Cardiac muscle cell (in vitro differentiated cells and primary cell): ENCODE measurements at regions not wholly inside any gene's neighbourhood (a gene's known extent, or its start where the extent isn't known, plus 50 kb on each side); places are given as distances from the start of the nearest gene placed in this dataset.
"Not testable (repeated sequence)": the region's sequence is repeated elsewhere in the genome, so short reads cannot be mapped to it uniquely, and the experiment has no call there.

Source experiments
- DNase-seq, 2 donors: peaks; one replicate each; pipeline versions ENCODE4 v3.0.0 to v3.0.0-alpha.2; 2010 to 2017; ENCODE audit warnings: low read depth in 1 of 2, low spot score in 1 of 2
- H3K27ac ChIP-seq: fragments of 200-600 bp; sonication (generic); 2 replicates; pipeline ENCODE4 v1.5.1; 2016
- H3K27me3 ChIP-seq: fragments of 200-600 bp; sonication (generic); 2 replicates; pipeline ENCODE4 v1.6.0; 2016; ENCODE audit warnings: control low read depth
- H3K36me3 ChIP-seq: fragments of 200-600 bp; sonication (generic); 2 replicates; pipeline ENCODE4 v1.5.1; 2016; ENCODE audit warnings: control low read depth
- H3K4me1 ChIP-seq: fragments of 200-600 bp; sonication (generic); 2 replicates; pipeline ENCODE4 v1.8.1; 2017; ENCODE audit warnings: low read depth, mild to moderate bottlenecking, mixed run types
- H3K4me3 ChIP-seq: fragments of 200-600 bp; sonication (generic); 2 replicates; pipeline ENCODE4 v1.5.1; 2016; ENCODE audit warnings: mild to moderate bottlenecking
- H3K9me3 ChIP-seq: fragments of 200-600 bp; sonication (generic); 2 replicates; pipeline ENCODE4 v1.5.1; 2017; ENCODE audit warnings: low read depth, mild to moderate bottlenecking, control low read depth
- TF ChIP-seq, protein P1 (sequence below): IDR thresholded peaks from 2 replicates; pipeline ENCODE4 v1.5.1; 2012; ENCODE audit warnings: low read depth, mild to moderate bottlenecking, low read length

- TF ChIP-seq, protein P1, sequence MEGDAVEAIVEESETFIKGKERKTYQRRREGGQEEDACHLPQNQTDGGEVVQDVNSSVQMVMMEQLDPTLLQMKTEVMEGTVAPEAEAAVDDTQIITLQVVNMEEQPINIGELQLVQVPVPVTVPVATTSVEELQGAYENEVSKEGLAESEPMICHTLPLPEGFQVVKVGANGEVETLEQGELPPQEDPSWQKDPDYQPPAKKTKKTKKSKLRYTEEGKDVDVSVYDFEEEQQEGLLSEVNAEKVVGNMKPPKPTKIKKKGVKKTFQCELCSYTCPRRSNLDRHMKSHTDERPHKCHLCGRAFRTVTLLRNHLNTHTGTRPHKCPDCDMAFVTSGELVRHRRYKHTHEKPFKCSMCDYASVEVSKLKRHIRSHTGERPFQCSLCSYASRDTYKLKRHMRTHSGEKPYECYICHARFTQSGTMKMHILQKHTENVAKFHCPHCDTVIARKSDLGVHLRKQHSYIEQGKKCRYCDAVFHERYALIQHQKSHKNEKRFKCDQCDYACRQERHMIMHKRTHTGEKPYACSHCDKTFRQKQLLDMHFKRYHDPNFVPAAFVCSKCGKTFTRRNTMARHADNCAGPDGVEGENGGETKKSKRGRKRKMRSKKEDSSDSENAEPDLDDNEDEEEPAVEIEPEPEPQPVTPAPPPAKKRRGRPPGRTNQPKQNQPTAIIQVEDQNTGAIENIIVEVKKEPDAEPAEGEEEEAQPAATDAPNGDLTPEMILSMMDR: no peak
- no peaks in the 10 kb centered on the region for H3K27me3 ChIP-seq
- H3K9me3 ChIP-seq: no peaks in the 10 kb centered on the region
- H3K4me3 ChIP-seq: no peak overlapping the region
- no peaks in the 10 kb centered on the region for H3K4me1 ChIP-seq
- H3K27ac ChIP-seq: no peak overlapping the region
- no peak for DNase-seq
- no peaks in the 10 kb centered on the region for H3K36me3 ChIP-seq
Measured at GRCh38 chr2:31813016-31813415, 197.8 kb downstream of the MEMO1 start.

- peak in 1 of 2 donors; percentile 8 for DNase-seq
- no peaks in the 10 kb centered on the region for H3K9me3 ChIP-seq
- H3K4me1 ChIP-seq: no peaks in the 10 kb centered on the region
- no peak overlapping the region for H3K4me3 ChIP-seq
- TF ChIP-seq, protein P1: no peak
- H3K27ac ChIP-seq: no peak overlapping the region
- no peaks in the 10 kb centered on the region for H3K27me3 ChIP-seq
- H3K36me3 ChIP-seq: no peaks in the 10 kb centered on the region
Measured at GRCh38 chr2:31812051-31812798, 198.6 kb downstream of the MEMO1 start.

DNA sequence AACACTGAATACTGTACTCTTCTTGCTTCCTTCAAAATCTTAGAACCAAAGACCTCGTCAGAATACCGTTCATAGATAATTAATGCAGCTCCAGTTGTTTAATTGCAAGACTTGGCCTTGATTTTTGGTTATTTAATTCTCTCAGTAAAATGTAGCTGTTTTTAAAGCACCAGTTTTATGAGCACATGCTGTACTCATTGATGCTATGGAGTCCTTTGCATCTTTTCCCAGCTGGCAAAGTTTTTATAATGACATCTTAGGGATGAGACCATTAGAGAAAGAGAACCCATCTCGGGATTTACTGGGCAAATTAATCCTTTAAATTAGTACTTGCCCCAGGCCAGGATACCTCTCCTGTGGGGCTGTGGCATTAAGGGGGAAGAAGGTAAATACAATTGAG lies 199.3 kb downstream of the MEMO1 start:
- TF ChIP-seq, protein P1: no peak
- DNase-seq: no peak
- no peaks in the 10 kb centered on the region for H3K27me3 ChIP-seq
- H3K9me3 ChIP-seq: no peaks in the 10 kb centered on the region
- no peaks in the 10 kb centered on the region for H3K36me3 ChIP-seq
- H3K4me1 ChIP-seq: no peaks in the 10 kb centered on the region
- no peak overlapping the region for H3K4me3 ChIP-seq
- H3K27ac ChIP-seq: no peak overlapping the region

- no peaks in the 10 kb centered on the region for H3K27me3 ChIP-seq
- no peaks in the 10 kb centered on the region for H3K9me3 ChIP-seq
- no peak overlapping the region for H3K27ac ChIP-seq
- no peaks in the 10 kb centered on the region for H3K36me3 ChIP-seq
- TF ChIP-seq, protein P1: no peak
- H3K4me3 ChIP-seq: no peak overlapping the region
- no peak for DNase-seq
- H3K4me1 ChIP-seq: no peaks in the 10 kb centered on the region
Measured at GRCh38 chr2:31810200-31810917, 200.4 kb downstream of the MEMO1 start.

DNA sequence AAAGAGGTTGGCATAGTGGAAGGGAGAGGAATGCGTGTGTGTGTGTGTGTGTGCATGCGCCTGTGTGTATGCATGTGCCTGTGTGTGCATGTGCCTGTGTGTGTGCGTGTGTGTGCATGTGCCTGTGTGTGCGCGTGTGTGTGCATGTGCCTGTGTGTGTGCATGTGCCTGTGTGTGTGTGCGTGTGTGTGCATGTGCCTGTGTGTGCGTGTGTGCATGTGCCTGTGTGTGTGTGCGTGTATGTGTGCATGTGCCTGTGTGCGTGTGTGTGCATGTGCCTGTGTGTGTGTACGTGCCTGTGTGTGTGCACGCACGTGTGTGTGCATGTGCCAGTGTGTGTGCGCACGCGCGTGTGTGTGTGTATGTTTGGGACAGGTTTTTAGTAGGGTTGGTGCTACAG lies 205.1 kb downstream of the MEMO1 start:
- DNase-seq: no peak
- Histone ChIP-seq H3K4me3 (no peak overlapping the region), H3K36me3 (no peaks in the 10 kb centered on the region), H3K27ac (no peak overlapping the region), H3K4me1 (no peaks in the 10 kb centered on the region), H3K27me3 (no peaks in the 10 kb centered on the region), H3K9me3 (no peaks in the 10 kb centered on the region)
- TF ChIP-seq, protein P1: no peak

GRCh38 chr2:31803481-31804153 lies 207.2 kb downstream of the MEMO1 start:
- not testable (repeated sequence) for DNase-seq, H3K27ac ChIP-seq, H3K4me1 ChIP-seq, H3K27me3 ChIP-seq, H3K9me3 ChIP-seq, H3K36me3 ChIP-seq, H3K4me3 ChIP-seq
